RWPE2 (cell line): ENCODE measurements at regions not wholly inside any gene's neighbourhood (a gene's known extent, or its start where the extent isn't known, plus 50 kb on each side); places are given as distances from the start of the nearest gene placed in this dataset.

ENCODE experiments used
- ATAC-seq: fragments of 200-7000 bp; cut with Tn5 transposase; 3 replicates; pipeline ENCODE4 v1.9.1; 2021; ENCODE audit warnings: low read depth
- DNase-seq: peaks from one replicate; pipeline ENCODE4 v3.0.0-alpha.2; 2020; ENCODE audit warnings: low spot score
- H3K27ac ChIP-seq: fragments of 450-650 bp; 2 replicates; pipeline ENCODE4 v1.5.1; 2017; ENCODE audit warnings: mild to moderate bottlenecking; ENCODE audit not compliant: poor library complexity, severe bottlenecking
- H3K27me3 ChIP-seq: fragments of 250-450 bp; sonication (Bioruptor Pico); 2 replicates; pipeline ENCODE4 v1.5.1; 2021; ENCODE audit warnings: mild to moderate bottlenecking, moderate library complexity; ENCODE audit not compliant: insufficient read depth, poor library complexity, severe bottlenecking
- H3K36me3 ChIP-seq: fragments of 250-450 bp; sonication (Bioruptor Pico); 2 replicates; pipeline ENCODE4 v1.5.1; 2020; ENCODE audit warnings: low read depth, mild to moderate bottlenecking, moderate library complexity
- H3K4me1 ChIP-seq: fragments of 250-450 bp; sonication (Bioruptor Pico); 2 replicates; pipeline ENCODE4 v1.5.1; 2021; ENCODE audit warnings: mild to moderate bottlenecking, moderate library complexity; ENCODE audit not compliant: insufficient read depth, poor library complexity, severe bottlenecking
- H3K4me3 ChIP-seq: fragments of 250-450 bp; sonication (Bioruptor Pico); 2 replicates; pipeline ENCODE4 v1.5.1; 2021; ENCODE audit warnings: mild to moderate bottlenecking, moderate library complexity; ENCODE audit not compliant: severe bottlenecking
- H3K9me3 ChIP-seq: fragments of 250-450 bp; sonication (Bioruptor Pico); 2 replicates; pipeline ENCODE4 v1.5.1; 2021; ENCODE audit warnings: mild to moderate bottlenecking, moderate library complexity; ENCODE audit not compliant: severe bottlenecking
- TF ChIP-seq, protein P1 (sequence below): fragments of 450-650 bp; IDR thresholded peaks from one replicate; pipeline ENCODE4 v1.5.1; 2017; ENCODE audit warnings: mild to moderate bottlenecking, moderate library complexity; ENCODE audit not compliant: poor library complexity, severe bottlenecking

DNA sequence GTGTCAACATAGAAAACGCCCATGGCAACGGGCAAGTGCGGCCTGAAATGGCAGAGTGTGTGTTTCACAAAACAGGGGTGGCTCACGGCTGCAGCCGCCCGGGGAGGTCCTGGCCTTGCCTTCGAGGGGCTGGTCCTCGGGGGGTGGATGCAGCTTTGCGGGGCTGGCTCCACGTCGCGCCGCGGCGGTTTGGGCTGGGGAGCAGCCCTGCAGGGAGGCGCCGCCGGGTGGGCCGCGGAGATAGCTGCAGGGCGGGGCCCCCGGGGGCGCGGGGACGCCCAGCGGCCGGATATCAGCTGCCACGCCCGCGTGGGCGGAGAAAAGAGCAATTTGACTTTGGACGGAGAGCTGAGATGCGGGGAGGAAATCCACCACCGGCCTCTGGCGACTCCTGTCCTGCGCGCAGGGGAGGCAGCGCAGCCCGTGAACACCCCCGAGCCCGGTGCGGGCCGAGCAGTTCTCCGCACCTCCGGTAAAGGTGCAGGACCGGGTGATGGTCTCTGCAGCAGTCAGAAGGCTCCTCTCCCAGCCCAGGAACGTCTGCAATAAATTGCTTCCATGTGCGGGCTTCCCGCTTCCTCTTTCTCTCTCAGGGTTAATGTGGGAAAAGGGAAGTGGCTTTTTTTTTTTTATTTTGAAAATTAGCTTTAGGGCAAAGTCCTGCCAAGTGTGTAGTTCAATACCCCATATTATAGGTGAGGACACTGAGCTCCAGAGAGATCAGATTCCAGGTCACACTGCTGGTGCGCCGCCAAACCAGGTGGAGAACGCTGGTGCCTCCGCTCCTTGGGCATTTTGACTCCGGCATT, 110.5 kb downstream of the ARF6 start:
- ATAC-seq (peak; percentile 7), DNase-seq (peak; percentile 80)
- Histone ChIP-seq H3K27ac (peak overlapping the region; percentile 96), H3K36me3 (no peaks in the 10 kb centered on the region), H3K9me3 (no peaks in the 10 kb centered on the region), H3K27me3 (no peaks in the 10 kb centered on the region), H3K4me1 (peaks cover 65% of the 10 kb centered on the region), H3K4me3 (peak overlapping the region; percentile 26)
- TF ChIP-seq, protein P1, sequence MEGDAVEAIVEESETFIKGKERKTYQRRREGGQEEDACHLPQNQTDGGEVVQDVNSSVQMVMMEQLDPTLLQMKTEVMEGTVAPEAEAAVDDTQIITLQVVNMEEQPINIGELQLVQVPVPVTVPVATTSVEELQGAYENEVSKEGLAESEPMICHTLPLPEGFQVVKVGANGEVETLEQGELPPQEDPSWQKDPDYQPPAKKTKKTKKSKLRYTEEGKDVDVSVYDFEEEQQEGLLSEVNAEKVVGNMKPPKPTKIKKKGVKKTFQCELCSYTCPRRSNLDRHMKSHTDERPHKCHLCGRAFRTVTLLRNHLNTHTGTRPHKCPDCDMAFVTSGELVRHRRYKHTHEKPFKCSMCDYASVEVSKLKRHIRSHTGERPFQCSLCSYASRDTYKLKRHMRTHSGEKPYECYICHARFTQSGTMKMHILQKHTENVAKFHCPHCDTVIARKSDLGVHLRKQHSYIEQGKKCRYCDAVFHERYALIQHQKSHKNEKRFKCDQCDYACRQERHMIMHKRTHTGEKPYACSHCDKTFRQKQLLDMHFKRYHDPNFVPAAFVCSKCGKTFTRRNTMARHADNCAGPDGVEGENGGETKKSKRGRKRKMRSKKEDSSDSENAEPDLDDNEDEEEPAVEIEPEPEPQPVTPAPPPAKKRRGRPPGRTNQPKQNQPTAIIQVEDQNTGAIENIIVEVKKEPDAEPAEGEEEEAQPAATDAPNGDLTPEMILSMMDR, result peak; percentile 53

DNA sequence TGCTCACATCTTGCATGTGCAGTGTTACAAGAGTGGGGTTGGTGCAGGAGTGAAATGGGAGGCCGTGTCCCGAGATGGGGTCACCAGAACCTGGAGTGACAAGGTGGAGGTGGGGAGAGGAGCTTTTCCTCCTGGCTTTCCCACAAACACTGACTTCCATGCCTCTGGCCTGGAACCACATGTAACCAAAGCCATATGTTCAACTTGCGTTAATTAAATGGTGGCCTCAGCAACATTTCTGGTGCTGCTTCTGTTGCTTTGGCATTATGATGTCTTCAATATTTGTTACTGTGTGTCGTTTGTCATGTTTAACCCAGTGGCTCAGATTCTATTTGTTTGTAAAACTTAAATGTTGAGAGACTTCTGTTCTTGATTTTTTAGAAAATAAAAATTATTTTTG, 110.2 kb downstream of the VCPKMT start:
- Histone ChIP-seq H3K27ac (peak overlapping the region; percentile 95), H3K9me3 (no peaks in the 10 kb centered on the region), H3K36me3 (no peaks in the 10 kb centered on the region), H3K4me1 (peaks cover 54% of the 10 kb centered on the region), H3K4me3 (no peak overlapping the region), H3K27me3 (no peaks in the 10 kb centered on the region)
- DNase-seq, result no peak
- TF ChIP-seq, protein P1, result no peak
- ATAC-seq, result no peak

DNA sequence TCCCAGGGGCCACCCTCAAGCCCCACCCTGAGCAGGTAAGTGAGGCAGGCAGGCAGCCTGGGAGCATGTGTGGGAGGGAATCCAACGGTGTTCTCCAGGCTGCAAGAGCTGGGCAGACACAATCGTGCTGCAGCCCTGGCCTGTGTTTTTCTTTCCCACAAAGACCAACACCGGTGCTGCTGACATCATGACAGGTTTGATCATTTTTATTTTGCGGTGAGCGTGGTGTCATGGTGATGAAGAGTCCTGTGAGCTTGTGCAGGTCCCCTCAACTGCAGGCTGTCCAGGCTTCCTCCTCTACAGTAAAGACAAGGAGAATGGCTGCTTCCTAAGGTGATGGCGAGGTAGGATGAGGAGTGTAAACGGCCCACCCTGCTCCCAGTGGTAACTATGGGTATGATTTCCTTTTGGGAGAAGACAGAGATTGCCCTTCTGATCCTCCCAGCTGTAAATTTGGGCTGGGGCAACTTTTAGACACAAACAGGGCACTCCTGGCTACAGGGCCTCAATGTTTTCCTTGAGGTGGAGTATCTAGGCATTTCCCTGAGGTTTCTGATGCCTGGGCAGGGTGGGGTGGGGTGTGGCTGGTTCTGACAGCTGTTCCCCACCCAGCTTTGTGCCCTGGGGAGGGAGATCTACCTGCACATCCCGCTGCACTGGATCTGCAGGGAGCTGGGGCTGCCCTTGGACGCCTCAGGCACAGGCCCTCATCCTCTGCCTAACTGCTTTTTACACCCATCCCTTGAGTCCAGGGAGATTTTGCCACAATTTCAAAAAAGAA, 109.1 kb downstream of the VCPKMT start:
- H3K27ac ChIP-seq, result peak overlapping the region; percentile 95

DNA sequence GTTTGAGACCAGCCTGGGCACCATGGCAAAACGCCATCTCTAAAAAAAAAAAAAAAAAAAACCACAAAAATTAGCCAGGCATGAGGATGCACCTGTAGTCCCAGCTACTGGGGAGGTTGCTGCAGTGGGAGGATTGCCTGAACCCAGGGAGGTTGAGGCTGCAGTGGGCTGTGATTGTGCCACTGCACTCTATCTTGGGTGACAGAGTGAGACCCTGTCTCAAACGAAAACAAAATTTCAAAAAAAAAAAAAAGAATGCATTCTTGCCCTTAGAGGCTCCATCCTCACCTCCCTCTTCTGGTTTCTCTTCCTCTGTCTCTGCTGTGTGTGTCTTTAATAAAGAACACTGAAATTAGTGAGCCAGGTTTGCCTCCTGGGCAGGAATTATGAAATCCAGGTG, 107.8 kb downstream of the VCPKMT start:
- Histone ChIP-seq H3K36me3 (no peaks in the 10 kb centered on the region), H3K4me1 (peaks cover 48% of the 10 kb centered on the region), H3K4me3 (no peak overlapping the region), H3K27ac (peak overlapping the region; percentile 95), H3K9me3 (no peaks in the 10 kb centered on the region), H3K27me3 (no peaks in the 10 kb centered on the region)
- ATAC-seq (peak; percentile 47; the same call in 2 of the 3 replicates), DNase-seq (no peak)
- TF ChIP-seq, protein P1, result no peak

More for the DNA sequence above, 109.1 kb downstream of the VCPKMT start:
- H3K36me3 ChIP-seq, result no peaks in the 10 kb centered on the region
- H3K4me3 ChIP-seq, result no peak overlapping the region
- no peaks in the 10 kb centered on the region for H3K27me3 ChIP-seq
- peak; percentile 37 for ATAC-seq
- no peaks in the 10 kb centered on the region for H3K9me3 ChIP-seq
- TF ChIP-seq, protein P1, result no peak
- peaks cover 44% of the 10 kb centered on the region for H3K4me1 ChIP-seq
- peak; percentile 88 for DNase-seq

DNA sequence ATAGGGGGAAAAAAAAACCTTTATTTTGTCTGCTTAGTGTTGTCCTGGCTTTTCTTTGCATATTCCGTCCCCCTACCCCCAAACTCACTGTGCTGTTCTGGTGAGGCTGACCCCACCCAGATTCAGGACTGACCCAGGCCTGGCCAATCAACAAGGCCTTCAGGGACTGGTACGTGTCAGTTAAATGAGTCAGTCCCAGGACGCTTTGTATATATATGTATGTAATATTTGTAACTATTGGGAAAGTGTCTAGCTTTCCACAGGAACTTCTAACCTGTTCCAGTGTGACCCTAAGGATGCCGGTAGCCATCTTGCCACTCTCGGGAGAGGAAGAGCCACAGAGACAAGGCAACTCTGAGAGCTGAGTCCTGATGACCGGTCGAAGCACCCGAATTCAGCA, 107.4 kb downstream of the VCPKMT start:
- TF ChIP-seq, protein P1, result no peak
- H3K27ac ChIP-seq, result peak overlapping the region; percentile 95
- peak overlapping the region; percentile 7 for H3K4me3 ChIP-seq
- no peaks in the 10 kb centered on the region for H3K9me3 ChIP-seq
- H3K36me3 ChIP-seq, result no peaks in the 10 kb centered on the region
- H3K4me1 ChIP-seq, result peaks cover 50% of the 10 kb centered on the region
- DNase-seq (peak; percentile 93), ATAC-seq (peak; percentile 91)
- H3K27me3 ChIP-seq, result no peaks in the 10 kb centered on the region
